Left ventricle myocardium inferior (tissue), 1 donor: ENCODE measurements at regions not wholly inside any gene's neighbourhood (a gene's known extent, or its start where the extent isn't known, plus 50 kb on each side); places are given as distances from the start of the nearest gene placed in this dataset.
"Not testable (repeated sequence)": the region's sequence is repeated elsewhere in the genome, so short reads cannot be mapped to it uniquely, and the experiment has no call there.

Experiments used
- DNase-seq: peaks from one replicate; pipeline ENCODE4 v3.0.0-alpha.2; 2020
- H3K27ac ChIP-seq: fragments of 200-600 bp; replicated peaks from 2 replicates; pipeline ENCODE4 v1.8.0; 2021
- H3K27me3 ChIP-seq: fragments of 200-600 bp; 2 replicates; pipeline ENCODE4 v1.8.0; 2021; ENCODE audit warnings: low read depth
- H3K36me3 ChIP-seq: fragments of 200-600 bp; 2 replicates; pipeline ENCODE4 v1.8.0; 2021
- H3K4me1 ChIP-seq: fragments of 200-600 bp; 2 replicates; pipeline ENCODE4 v1.8.0; 2021
- H3K4me3 ChIP-seq: fragments of 200-600 bp; 2 replicates; pipeline ENCODE4 v1.8.0; 2021; ENCODE audit warnings: mild to moderate bottlenecking, moderate library complexity
- H3K9me3 ChIP-seq: fragments of 200-600 bp; replicated peaks from 2 replicates; pipeline ENCODE4 v1.8.0; 2021
- CTCF ChIP-seq: fragments of 200-600 bp; IDR thresholded peaks from 2 replicates; pipeline ENCODE4 v1.8.0; 2021; ENCODE audit warnings: antibody characterized with exemption, mild to moderate bottlenecking, borderline replicate concordance
- intact Hi-C: fragments of 100-400 bp; cut with micrococcal nuclease; formaldehyde crosslinking; loops from one replicate; pipeline ENCODE4 v1.11.0; 2022
- donor health status: DM: no; HTN: yes; CAD: no; lungs with severe emphysema.

GRCh38 chr3:31106912-31107311, 212.5 kb upstream of the GADL1 start:
- Histone ChIP-seq H3K27ac (no peak overlapping the region), H3K4me3 (no peak overlapping the region), H3K36me3 (no peaks in the 10 kb centered on the region), H3K4me1 (no peaks in the 10 kb centered on the region), H3K9me3 (peaks cover 6% of the 10 kb centered on the region), H3K27me3 (no peaks in the 10 kb centered on the region)
- no peak for DNase-seq
- intact Hi-C loops, result no loop called here
- TF ChIP-seq CTCF, result no peak

GRCh38 chr3:31114929-31115283, 220.4 kb upstream of the GADL1 start:
- Histone ChIP-seq H3K36me3 (no peaks in the 10 kb centered on the region), H3K27me3 (no peaks in the 10 kb centered on the region), H3K4me3 (no peak overlapping the region), H3K4me1 (no peaks in the 10 kb centered on the region), H3K27ac (no peak overlapping the region), H3K9me3 (no peaks in the 10 kb centered on the region)
- intact Hi-C loops, result no loop called here
- TF ChIP-seq CTCF, result no peak
- DNase-seq, result no peak

GRCh38 chr3:31115531-31115930, 221.1 kb upstream of the GADL1 start:
- H3K36me3 ChIP-seq, intact Hi-C loops, H3K27ac ChIP-seq, H3K9me3 ChIP-seq, H3K4me3 ChIP-seq, DNase-seq, H3K4me1 ChIP-seq, H3K27me3 ChIP-seq: not testable (repeated sequence)

GRCh38 chr3:31116651-31117050, 222.2 kb upstream of the GADL1 start:
- DNase-seq, result no peak
- H3K27me3 ChIP-seq, result no peaks in the 10 kb centered on the region
- TF ChIP-seq CTCF, result no peak
- no peaks in the 10 kb centered on the region for H3K9me3 ChIP-seq
- no peaks in the 10 kb centered on the region for H3K36me3 ChIP-seq
- no peak overlapping the region for H3K27ac ChIP-seq
- intact Hi-C loops, result no loop called here
- H3K4me3 ChIP-seq, result no peak overlapping the region
- no peaks in the 10 kb centered on the region for H3K4me1 ChIP-seq

- Histone ChIP-seq H3K27me3 (no peaks in the 10 kb centered on the region), H3K27ac (no peak overlapping the region), H3K4me3 (no peak overlapping the region), H3K4me1 (no peaks in the 10 kb centered on the region), H3K9me3 (no peaks in the 10 kb centered on the region), H3K36me3 (no peaks in the 10 kb centered on the region)
- DNase-seq, result no peak
- no peak for TF ChIP-seq CTCF
- intact Hi-C loops, result no loop called here
Observed at GRCh38 chr3:31117854-31118253, 223.4 kb upstream of the GADL1 start.

GRCh38 chr3:31124373-31124772, 229.9 kb upstream of the GADL1 start:
- TF ChIP-seq CTCF, result no peak
- H3K36me3 ChIP-seq, result no peaks in the 10 kb centered on the region
- intact Hi-C loops, result no loop called here

More at GRCh38 chr3:31124373-31124772, 229.9 kb upstream of the GADL1 start:
- no peak overlapping the region for H3K4me3 ChIP-seq
- no peak for DNase-seq
- no peaks in the 10 kb centered on the region for H3K4me1 ChIP-seq
- peaks cover 12% of the 10 kb centered on the region for H3K9me3 ChIP-seq
- no peak overlapping the region for H3K27ac ChIP-seq
- H3K27me3 ChIP-seq, result no peaks in the 10 kb centered on the region
